ENCODE measurements at regions not wholly inside any gene's neighbourhood (a gene's known extent, or its start where the extent isn't known, plus 50 kb on each side); places are given as distances from the start of the nearest gene placed in this dataset.

- TF ChIP-seq CTCF (IDR thresholded peaks at IDR 0.05 in 2 of 3, conservative IDR thresholded peaks at IDR 0.05 in 1 of 3; ENCODE audit: insufficient read depth in 2 of 3, low read depth in 1 of 3, low read length in 3 of 3) (no peak), TARDBP (IDR thresholded peaks at IDR 0.05) (no peak), ZFP36 (IDR thresholded peaks at IDR 0.05; ENCODE audit: low read depth, low read length, partially characterized antibody) (no peak), STAT6 (CRISPR knock-in tag; IDR thresholded peaks at IDR 0.05) (no peak), CREB1 (IDR thresholded peaks at IDR 0.05) (no peak), CREB1 (CRISPR knock-in tag; IDR thresholded peaks at IDR 0.05) (no peak)
These were observed 81.0 kb upstream of the CAV2 start for GRCh38 chr7:116418524-116418923.

Measured in K562 (cell line).